ENCODE measurements at regions not wholly inside any gene's neighbourhood (a gene's known extent, or its start where the extent isn't known, plus 50 kb on each side); places are given as distances from the start of the nearest gene placed in this dataset.

DNA sequence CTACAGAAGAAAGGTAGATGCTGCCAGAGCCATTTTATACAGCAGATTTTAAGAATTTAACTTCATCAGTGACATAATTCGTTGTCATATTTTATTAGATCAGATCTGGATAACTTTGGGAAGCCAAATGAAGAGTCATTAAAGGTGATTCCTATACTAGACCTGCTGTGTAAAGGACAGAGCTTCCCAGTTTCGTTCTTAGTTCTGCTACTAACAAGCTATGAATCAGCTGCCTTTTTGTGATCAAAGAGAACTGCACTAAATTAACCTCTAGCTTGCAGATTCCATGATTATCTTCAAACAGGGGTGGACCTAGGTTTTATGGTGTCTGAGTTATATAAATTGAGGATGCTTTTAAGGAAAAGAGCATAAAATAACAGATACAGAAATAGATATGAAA is 926.5 kb upstream of the ACVR2A start:
- in situ Hi-C loops (cut with HindIII; ENCODE audit: low pct_ligation_motif_present, low pct_unique_long_range_greater_than_20kb, low sequenced_read_pairs) = no loop called here
- DNase-seq = no peak

DNA sequence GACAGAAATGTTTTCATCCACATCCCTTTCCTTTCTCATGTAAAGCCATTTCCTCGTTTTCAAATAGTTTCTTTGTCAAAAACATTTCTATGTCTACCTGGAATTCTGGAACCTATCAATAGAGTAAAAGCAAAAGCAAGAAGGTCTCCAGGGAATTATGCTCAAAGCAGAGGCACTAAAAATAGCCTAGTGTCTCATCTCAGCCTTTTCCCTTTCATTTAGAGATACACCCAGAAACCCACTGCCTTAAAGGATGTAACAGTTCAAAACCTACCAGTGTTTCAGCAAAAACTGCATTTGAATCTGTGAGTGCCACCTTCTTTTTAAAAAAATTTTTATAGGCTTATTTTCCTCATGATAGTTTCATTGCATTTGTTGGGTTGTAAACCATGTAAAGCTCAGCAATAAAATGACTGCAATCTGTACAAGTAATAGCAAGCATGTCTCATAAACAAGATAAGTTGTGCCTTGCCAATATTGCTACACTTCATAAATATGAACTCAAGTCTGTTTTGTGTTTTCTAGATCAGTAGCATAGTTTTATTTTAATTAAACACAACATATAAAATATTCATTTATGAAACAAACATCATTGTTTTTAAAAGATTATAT is 927.3 kb upstream of the ACVR2A start:
- DNase-seq = no peak
- in situ Hi-C loops (cut with HindIII; ENCODE audit: low pct_ligation_motif_present, low pct_unique_long_range_greater_than_20kb, low sequenced_read_pairs) = no loop called here

DNA sequence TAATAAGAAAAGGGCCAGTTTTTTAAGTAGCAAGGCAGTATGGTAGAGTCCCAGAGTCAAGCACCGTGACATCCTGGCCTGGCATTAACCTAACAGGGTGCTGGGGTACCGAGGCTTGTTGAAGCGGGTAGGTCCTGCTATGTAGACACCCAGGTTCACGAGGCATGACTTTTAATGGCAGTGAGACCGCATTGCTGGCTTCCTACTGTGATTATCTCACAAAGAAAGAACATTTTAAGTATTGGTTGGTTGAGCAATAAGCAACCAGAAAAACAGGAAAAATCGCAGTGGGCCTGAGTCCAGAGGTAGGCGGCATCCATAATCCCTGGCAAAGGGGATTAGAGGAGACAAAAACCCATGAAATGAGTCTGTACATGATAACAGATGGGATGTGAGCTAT is 927.9 kb upstream of the ACVR2A start:
- in situ Hi-C loops (cut with HindIII; ENCODE audit: low pct_ligation_motif_present, low pct_unique_long_range_greater_than_20kb, low sequenced_read_pairs) = no loop called here
- no peak for DNase-seq

DNA sequence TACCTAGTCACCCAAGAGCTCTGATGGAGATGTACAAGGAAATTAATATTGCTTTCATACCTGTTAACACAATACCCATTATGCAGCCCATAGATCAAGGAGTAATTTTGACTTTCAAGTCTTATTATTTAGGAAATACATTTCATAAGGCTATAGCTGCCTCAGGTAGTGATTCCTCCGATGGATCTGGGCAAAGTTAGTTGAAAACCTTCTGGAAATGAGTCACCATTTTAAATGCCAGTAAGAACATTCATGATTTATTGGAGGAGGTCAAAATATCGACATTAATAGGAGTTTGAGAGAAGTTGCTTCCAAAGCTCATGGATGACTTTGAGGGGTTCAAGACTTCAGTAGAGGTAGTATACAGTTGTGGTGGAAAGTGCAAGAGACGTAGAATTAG is 931.4 kb upstream of the ACVR2A start:
- DNase-seq = no peak
- in situ Hi-C loops (cut with HindIII; ENCODE audit: low pct_ligation_motif_present, low pct_unique_long_range_greater_than_20kb, low sequenced_read_pairs) = no loop called here

DNA sequence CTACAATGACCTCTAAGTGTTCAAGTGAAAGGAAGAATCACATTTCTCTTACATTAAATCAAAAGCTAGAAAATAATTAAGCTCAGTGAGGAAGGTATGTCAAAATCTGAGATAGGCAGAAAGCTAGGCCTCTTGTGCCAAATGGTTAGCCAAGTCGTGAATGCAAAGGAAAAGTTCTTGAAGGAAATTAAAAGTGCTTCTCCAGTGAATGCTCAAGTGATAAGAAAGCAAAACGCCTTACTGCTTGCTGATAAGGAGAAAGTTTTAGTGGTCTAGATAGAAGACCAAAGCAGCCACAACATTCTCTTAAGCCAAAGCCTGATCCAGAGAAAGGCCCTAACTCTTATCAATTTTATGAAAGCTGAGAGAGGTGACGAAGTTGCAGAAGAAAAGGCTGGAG is 932.3 kb upstream of the ACVR2A start:
- in situ Hi-C loops (cut with HindIII; ENCODE audit: low pct_ligation_motif_present, low pct_unique_long_range_greater_than_20kb, low sequenced_read_pairs) = no loop called here

DNA sequence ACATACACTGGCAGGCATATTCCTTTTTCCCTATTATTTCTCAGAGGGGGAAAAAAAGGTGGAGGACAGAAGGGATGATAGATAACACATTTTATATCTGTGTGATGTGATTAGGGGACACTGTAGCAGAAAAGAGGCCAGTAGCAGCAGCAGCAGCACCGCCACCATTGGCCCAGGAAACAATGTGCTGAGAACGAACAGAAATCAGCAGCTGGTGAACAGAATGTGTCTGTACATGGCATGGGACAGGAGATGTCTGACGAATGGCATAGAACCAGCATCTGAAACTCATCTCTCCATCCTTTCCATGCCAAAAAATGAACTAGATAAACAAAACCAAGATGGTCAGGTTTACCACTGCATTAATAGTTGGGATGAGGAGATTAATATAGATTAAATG is 936.1 kb upstream of the ACVR2A start:
- in situ Hi-C loops (cut with HindIII; ENCODE audit: low pct_ligation_motif_present, low pct_unique_long_range_greater_than_20kb, low sequenced_read_pairs) = no loop called here

More for the DNA sequence above, 932.3 kb upstream of the ACVR2A start:
- no peak for DNase-seq

DNA sequence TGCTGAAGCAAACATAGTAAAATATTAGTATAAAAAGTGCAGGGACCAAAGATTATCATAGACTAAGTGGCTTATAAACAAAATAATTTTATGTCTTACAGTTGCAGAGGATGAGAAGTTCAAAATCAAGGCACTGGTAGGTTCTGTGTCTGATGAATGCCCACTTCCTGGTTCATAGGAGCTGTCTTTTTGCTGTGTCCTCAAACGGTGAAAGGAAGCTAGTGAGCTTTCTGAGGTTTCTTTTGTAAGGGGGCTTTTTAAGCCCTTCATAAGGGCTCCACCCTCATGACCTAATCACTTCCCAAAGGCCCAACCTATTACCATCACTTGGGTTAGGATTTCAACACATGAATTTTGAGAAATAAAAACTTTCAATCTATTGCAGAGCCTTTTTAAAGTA is 946.7 kb upstream of the ACVR2A start:
- DNase-seq = no peak
- in situ Hi-C loops (cut with HindIII; ENCODE audit: low pct_ligation_motif_present, low pct_unique_long_range_greater_than_20kb, low sequenced_read_pairs) = no loop called here

More for the DNA sequence above, 936.1 kb upstream of the ACVR2A start:
- no peak for DNase-seq

DNA sequence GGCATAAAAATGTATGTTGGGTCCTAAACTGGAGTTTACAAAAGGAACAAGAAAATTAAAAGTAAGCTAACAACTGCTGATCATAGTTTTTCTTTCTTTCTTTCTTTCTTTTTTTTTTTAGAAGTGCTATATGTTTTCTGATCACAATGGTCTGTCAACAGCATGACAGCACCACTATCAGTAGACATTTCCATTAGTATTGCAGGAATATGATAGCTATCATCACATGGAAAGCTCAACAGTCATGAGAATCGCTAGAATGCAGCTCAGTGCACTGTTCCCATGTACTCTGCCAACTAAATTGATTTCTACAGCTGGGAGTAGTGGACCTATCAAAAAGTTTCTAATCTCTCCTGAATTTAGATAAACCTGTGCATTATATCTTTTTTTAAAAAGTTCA is 950.3 kb upstream of the ACVR2A start:
- in situ Hi-C loops (cut with HindIII; ENCODE audit: low pct_ligation_motif_present, low pct_unique_long_range_greater_than_20kb, low sequenced_read_pairs) = no loop called here
- no peak for DNase-seq

DNA sequence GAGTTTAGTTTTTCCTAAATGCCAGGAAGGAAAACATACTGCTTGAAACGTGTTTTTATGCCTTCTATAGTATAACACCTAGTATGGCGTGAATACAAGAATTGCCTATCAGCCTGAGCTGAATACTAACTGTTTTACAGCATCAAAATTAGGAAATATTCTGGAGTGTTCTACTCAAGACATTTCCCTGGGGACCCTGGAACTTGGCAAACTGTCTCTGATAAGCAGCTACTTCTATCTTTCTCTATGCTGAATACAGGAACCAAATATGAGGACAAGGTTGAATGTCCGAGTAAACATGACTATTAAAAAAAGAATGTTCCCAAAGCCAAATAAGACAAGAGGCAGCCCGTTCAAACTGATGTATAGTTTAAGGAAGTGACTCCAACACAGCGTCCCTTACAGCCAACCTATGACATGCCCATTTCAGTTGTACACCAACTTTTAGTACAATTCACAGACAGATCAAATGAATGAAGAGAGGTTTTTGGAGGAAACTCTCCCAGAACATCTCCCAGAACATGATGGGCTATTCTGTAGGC is 951.3 kb upstream of the ACVR2A start:
- in situ Hi-C loops (cut with HindIII; ENCODE audit: low pct_ligation_motif_present, low pct_unique_long_range_greater_than_20kb, low sequenced_read_pairs) = no loop called here

DNA sequence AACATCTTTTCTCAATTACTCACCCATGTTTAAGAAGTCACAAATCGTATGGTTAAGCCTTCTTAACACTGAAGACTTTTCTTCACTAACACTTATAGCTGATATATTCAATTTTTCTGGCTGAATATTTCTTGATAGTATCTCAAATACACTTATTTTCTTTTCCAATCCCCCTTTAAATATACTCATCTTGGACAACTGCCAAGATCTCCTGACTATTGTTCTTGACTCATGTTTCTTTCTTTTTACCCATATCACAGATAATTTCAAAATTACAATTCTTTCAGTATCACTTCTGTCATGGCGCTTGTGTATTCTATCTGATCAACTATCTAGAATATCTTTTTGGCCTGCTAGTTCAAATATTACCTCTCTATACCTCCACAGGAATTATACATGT is 954.3 kb upstream of the ACVR2A start:
- in situ Hi-C loops (cut with HindIII; ENCODE audit: low pct_ligation_motif_present, low pct_unique_long_range_greater_than_20kb, low sequenced_read_pairs) = no loop called here

More for the DNA sequence above, 951.3 kb upstream of the ACVR2A start:
- DNase-seq = no peak

DNA sequence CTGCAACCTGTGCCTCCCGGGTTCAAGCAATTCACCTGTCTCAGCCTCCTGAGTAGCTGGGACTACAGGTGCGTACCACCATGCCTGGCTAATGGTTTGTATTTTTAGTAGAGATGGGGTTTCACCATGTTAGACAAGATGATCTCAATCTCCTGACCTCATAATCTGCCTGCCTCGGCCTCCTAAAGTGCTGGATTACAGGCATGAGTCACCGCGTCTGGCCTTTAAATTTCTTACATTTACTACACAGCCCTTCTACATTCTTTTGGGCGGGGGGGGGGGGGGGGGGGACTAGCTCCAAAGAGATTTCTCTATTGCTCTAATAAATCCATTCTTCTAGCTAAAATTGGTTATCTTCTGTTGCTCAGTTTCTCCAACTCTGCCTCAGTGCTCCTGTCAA is 964.9 kb upstream of the ACVR2A start:
- in situ Hi-C loops (cut with HindIII; ENCODE audit: low pct_ligation_motif_present, low pct_unique_long_range_greater_than_20kb, low sequenced_read_pairs) = no loop called here
- no peak for DNase-seq

More for the DNA sequence above, 954.3 kb upstream of the ACVR2A start:
- no peak for DNase-seq

DNA sequence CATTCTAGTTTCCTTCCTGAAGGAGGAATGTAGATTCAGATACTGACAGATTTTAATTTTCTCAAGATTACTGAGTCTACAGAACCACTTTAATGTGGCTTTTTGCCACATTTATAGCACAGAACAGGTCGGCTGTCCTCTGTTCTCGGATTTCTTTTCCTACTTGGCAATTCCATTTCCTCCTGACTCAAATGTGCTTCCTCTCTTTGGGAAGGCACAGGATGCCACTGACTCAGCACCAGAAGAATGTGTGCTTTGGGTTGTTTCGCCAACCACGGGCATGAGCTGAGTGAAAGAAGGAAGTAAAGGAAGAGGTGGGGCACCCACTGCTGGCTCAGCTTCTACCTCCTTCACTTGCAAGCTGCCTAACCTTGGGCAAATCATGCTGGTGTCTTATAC is 970.6 kb upstream of the ACVR2A start:
- peak; percentile 86 for DNase-seq
- in situ Hi-C loops (cut with HindIII; ENCODE audit: low pct_ligation_motif_present, low pct_unique_long_range_greater_than_20kb, low sequenced_read_pairs) = no loop called here

DNA sequence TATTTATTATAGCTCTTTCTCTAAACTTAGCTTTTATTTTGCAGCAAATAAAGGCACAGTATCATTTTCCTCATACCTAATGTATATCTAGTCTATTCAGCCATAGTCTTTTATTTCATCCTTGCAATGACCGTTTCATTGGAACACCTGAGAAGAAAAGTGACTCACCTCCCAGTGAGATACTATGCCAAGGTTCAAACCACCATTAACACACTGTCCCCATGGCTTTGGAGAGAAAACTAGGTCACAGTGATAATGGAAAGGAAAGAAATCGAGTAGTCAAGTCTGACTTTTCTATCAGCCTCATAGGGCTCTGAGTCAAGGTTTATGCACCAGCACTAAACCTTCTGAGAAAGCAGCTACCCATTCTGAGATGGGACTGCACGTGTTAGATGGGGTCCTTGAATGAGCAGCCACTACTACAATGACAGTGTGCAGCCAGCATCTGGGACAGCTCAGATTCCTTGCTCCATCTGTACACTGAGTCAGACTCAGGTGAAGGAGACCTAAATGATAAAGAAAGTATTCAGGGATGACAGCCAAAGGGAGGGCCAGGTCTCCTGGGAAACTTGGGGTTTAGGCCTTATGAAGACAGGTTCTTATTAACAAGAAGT is 971.1 kb upstream of the ACVR2A start:
- DNase-seq = no peak

DNA sequence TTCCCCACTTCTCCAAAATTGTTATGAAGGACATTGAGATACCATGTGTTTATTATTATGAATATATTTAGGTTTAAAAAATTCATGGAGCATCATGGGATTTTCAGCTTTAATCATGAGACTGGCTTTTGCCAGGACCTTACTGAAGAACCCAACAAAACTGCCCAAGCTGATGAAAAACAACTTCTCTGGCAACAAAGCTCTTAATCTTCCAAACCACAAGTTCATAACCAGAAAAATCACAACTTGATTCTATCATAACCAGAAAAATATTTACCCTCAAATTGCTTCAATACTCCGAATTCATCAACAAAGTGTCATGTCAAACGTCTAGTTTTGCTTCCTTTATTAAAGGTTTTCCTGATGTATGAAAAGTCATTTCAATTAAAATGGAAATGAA is 971.8 kb upstream of the ACVR2A start:
- in situ Hi-C loops (cut with HindIII; ENCODE audit: low pct_ligation_motif_present, low pct_unique_long_range_greater_than_20kb, low sequenced_read_pairs) = no loop called here
- DNase-seq = no peak

More for the DNA sequence above, 971.1 kb upstream of the ACVR2A start:
- in situ Hi-C loops (cut with HindIII; ENCODE audit: low pct_ligation_motif_present, low pct_unique_long_range_greater_than_20kb, low sequenced_read_pairs) = no loop called here

DNA sequence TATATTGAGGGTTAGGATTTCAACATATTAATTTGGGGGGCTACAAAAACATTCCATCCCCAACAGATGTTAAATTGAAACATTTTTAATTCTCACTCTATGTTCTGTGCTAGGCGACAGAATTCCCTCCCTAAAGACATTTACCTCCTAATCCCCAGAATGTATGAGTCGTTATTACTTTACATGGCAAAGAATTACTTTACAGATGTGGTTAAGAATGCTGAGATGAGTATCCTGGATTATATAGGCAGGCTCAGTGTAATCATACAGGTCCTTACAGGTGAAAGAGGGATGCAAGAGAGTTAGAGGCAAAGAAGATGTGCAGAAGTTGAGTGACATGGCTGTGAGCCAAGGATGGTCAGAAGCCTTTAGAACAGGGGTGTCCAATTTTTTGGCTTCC is 974.1 kb upstream of the ACVR2A start:
- in situ Hi-C loops (cut with HindIII; ENCODE audit: low pct_ligation_motif_present, low pct_unique_long_range_greater_than_20kb, low sequenced_read_pairs) = no loop called here
- no peak for DNase-seq

DNA sequence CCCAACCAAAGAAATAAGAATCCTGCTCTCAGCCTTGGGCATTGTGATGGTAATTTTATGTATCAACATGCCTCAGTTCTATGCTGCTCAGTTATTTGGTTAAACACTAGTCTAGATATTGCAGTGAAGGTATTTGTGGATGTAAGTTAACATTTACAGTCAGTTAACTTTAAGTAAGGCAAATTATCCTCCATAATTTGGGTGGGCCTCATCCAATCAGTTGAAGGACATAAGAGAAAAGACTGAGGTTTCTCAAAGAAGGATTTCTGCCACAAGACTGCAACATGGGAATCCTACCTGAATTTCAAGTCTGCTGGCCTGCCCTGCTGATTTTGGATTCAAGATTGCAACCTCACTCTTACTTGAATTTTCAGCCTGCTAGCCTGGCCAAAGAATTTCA is 975.5 kb upstream of the ACVR2A start:
- in situ Hi-C loops (cut with HindIII; ENCODE audit: low pct_ligation_motif_present, low pct_unique_long_range_greater_than_20kb, low sequenced_read_pairs) = no loop called here

DNA sequence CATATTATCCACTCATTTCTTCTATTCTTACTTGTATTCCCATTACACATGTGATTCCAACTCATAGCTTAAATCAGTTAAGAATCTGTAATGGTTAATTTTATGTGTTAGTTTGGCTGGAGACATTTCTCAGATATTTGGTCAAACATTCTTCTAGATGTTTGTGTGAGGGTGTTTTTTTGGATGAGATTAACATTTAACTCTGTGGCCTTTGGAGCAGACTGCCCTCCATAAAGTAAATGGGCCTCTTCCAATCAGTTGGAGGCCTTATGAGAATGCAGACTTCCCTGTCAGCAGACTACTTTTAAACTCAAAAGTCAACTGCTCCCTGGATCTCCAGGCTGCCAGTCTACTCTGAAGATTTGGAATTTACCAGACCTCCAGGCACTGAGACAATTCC is 976.8 kb upstream of the ACVR2A start:
- no peak for DNase-seq
- in situ Hi-C loops (cut with HindIII; ENCODE audit: low pct_ligation_motif_present, low pct_unique_long_range_greater_than_20kb, low sequenced_read_pairs) = no loop called here

More for the DNA sequence above, 975.5 kb upstream of the ACVR2A start:
- no peak for DNase-seq

DNA sequence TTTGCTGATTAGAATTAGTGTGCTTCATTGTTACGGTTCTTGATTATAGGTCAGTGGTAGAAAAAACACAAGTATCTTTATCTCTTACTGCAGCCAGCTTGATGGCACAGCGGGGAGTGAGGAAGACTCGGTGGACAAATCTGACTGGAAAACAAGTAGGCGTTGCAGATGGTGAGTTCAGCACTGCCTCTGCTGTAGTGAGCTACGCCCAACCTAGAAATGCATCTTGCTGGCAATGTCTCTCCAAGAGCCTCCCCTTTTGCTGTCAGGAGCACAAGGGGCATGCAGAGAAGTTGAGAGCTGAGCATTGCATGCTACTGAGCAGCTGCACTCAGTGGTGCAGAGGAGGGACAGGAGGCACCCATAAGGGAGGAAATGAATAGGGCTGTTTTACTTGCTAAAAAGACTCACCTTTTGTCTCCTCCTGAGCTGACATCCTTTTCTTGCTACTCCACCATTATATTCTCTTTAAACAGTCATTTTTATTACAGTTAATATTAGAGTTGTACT is 977.3 kb upstream of the ACVR2A start:
- in situ Hi-C loops (cut with HindIII; ENCODE audit: low pct_ligation_motif_present, low pct_unique_long_range_greater_than_20kb, low sequenced_read_pairs) = no loop called here
- DNase-seq = no peak

DNA sequence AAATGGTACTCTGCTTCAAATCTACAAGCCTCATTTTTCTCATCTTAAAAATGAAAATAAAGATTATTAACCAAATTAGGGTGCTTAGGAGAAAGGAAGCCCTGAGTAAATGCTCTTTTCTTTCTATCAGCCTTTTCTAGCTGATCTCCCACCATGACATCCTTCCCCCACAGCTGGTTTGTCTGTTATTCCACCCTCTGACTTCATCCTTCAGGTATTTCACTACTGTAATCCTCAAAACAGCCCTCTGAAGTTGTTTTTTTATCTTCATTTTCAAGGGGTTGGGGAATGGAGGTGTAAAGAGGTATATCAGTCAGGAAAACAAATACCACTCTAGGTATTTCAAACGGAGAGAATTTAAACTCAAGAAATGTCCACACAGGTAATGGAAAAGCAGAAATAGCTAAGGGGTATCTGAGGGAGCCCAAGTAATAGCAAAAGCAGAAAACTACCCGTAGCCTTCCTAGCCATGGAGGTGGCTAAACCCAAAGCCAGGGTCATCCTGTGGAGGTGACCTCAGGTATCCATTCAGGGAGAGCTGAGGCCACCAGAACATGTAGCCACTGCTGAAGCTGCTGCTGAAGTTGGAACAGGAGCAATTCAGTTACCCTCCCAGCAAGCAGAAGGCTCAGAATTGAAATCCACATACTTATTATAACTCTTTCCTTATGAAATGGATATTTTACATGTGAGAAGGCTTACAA is 990.9 kb upstream of the ACVR2A start:
- in situ Hi-C loops (cut with HindIII; ENCODE audit: low pct_ligation_motif_present, low pct_unique_long_range_greater_than_20kb, low sequenced_read_pairs) = no loop called here
- no peak for DNase-seq
